SW 1271 (cell line): ENCODE measurements at regions not wholly inside any gene's neighbourhood (a gene's known extent, or its start where the extent isn't known, plus 50 kb on each side); places are given as distances from the start of the nearest gene placed in this dataset.

Source experiments
- DNase-seq, 2 experiments: peaks; one replicate each; lab custom pipeline; 2025; lab: John Stamatoyannopoulos, UW

- no peak for DNase-seq
Measured at GRCh38 chr3:14286887-14287500, 108.4 kb downstream of the LSM3 start.

GRCh38 chr3:14288177-14288788 is 109.7 kb downstream of the LSM3 start:
- DNase-seq = no peak

DNA sequence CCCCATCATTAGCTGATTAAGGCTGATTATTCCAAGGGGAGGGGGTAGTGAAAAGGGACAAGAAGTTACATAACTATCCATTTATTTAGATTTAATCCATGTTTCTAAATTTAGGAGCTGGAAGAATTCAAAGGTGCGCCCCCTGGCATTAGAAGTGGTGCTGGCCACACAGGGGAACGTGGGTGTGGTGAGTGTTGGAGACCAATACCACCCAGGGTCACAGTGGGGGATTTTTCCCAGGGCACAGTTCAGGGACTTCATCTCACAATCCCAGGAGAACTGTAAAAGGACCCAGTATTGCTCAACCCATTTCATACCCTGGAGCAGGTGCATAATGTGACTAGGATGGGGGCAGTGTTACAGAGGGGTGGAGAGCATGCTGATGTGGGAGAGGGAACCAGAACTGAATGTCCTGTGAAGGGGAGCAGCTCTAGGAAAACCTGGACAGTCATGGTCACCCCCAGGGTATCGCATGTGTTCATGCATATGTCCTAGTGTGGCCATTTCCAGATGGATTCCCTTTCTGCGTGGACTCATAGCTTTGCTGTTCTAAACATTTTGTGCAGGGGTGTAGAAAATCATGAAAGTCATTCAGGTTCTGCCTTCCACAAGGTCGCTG is 110.3 kb downstream of the LSM3 start:
- no peak for DNase-seq

- no peak for DNase-seq
Measured at GRCh38 chr3:14289590-14290461, 111.2 kb downstream of the LSM3 start.

- DNase-seq = no peak
Measured at GRCh38 chr3:14290631-14291385, 111.6 kb upstream of the SLC6A6 start.

GRCh38 chr3:14295037-14295436 is 107.4 kb upstream of the SLC6A6 start:
- DNase-seq = no peak

- no peak for DNase-seq
Measured at GRCh38 chr3:14295801-14296200, 106.6 kb upstream of the SLC6A6 start.

- DNase-seq = no peak
Measured at GRCh38 chr3:14297305-14297704, 105.1 kb upstream of the SLC6A6 start.

DNA sequence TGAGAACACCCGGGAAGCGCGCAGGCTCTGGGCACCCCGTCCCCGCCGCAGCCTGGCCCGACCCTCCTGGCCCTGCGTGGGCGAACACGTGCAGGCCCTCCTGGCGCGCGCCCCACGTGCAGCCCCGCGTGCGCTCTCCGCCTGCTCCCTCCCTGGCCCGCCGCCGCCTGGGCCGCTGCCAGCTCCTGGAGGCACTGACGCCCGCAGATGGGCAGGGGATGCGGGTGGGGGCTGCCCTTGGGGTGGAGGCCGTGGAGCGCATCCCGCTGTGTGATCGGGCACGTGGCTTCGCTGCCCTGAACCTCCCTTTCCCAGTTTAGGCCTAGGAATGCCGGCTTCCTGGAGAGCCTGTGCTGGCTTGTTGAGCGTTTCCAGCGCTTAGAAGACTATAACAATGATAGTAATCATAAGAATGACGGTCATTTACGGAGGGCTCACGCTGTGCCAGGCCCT is 104.6 kb upstream of the SLC6A6 start:
- DNase-seq = no peak

DNA sequence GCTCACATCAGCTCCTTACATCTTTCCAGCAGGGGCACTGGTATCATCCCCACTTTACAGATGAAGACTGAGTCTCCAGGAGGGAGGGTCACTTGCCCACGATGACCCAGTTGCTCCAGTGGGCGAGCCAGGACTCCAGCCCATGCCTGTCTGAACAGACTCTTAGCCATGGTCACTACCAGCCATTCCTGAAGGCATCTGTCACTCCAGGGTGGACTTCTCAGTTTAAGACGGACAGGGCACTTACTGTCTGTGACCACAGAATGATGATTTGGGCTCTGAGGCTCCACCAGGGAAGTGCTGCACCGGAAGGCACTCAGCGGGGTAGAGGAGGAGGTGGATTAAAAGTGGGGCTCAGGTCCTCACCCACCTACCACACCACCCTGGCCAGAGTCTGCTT is 104.0 kb upstream of the SLC6A6 start:
- no peak for DNase-seq

- no peak for DNase-seq
Measured at GRCh38 chr3:14298991-14299555, 103.3 kb upstream of the SLC6A6 start.

DNA sequence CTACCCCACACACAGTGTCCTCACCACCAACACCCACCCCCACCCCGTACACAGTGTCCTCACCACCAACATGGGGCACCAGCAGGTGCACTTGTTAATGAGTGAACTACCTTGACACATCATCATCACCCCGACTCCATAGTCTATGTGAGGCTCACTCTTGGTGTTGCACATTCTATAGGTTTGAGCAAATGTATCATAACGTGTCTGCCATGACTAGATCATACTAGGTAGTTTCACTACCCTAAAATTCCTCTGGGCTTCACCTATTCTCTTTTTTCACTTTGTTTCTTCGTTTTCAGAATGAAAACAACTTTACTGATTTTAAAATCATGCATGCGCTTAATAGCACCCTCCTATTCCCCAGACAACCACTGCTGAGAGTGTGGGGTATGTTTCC is 102.6 kb upstream of the SLC6A6 start:
- DNase-seq = no peak

DNA sequence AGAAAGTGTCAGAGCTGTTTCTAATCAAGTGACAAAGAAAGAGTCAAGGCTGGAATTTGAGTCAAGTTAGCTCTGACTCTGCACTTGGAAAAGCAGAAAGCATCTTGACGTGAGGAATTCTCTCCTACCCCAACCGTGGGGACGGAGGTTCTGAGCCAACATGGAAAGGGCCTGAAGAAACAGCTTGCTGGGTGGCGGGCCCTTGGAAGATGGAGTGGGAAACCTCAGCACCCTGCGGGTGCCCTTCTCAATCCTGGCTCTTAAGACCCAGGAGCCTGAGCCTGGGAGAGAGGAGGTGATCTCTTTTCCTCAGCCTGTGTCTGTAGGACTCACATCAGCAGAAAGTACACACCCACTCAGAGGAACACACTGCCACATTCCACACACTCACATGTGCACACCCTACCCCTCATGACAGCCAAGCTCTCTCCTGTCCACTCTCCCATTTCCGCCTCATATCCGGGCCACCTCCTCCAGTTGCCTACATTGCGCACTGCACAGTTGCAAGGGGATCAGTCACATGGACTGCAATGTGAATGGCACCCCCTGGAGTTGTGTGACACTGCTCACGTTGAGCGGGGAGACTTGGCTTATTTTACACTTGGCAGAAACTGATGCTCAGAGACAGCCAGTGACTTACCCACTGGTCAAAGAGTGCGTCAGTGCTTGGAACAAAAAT is 101.5 kb upstream of the SLC6A6 start:
- DNase-seq = no peak

DNA sequence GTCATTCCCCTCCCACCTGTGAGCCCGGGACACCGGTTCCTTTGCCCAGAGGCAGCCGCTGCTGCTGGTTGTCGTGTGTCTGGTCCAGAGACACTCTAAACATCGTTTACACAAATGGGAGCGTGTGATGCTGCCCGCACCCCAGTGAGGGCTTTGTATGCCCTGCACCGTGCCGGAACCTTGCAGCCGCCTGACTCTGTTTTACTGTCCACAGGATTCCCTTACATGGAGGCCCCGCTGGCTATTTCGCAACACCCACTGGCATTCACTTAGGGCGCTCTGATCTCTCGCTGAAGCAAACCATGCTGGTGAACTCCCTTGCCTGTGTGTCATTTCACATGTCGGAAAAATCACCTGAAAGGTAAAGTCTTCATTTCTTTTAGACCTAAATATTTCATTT is 100.8 kb upstream of the SLC6A6 start:
- DNase-seq = no peak

DNA sequence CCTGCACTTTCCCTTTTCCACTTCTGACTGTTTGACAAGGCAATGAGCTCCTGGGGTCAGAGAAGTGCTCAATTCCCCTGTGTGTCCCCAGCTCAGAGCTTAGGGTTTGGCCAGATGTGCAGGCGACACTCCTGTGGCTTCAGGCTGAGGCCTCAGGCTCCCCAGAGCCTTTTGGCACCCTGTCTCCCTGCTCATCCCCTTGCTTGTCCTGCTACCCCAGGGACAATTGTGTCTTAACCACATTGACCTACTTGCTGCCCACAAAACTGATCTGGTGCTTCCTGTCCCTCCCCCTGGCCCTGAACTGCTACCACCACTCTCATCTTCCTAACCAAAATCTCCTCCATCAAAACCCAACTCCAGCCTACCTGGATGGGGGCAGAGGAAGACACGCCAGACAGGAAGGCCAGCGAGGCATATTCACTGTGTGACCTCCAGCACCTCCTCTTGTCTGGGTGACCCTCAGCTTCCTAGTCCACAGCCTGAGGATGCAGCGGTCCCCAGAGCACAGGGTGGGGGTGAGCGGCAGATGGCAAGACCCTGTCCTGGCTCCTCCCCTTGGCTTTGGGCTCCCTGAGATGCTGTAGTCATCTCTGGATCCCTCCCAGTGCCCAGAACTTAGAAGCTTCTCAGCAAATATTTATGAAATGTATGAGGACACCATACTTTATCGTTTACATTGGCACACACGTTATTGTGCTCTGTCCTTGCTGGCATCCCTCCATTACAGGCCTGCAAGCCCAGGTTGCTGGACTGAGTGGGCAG is 98.9 kb upstream of the SLC6A6 start:
- DNase-seq = no peak

- no peak for DNase-seq
Measured at GRCh38 chr3:14304101-14305045, 98.0 kb upstream of the SLC6A6 start.

- DNase-seq = no peak
Measured at GRCh38 chr3:14305324-14305723, 97.1 kb upstream of the SLC6A6 start.

GRCh38 chr3:14306142-14306541 is 96.3 kb upstream of the SLC6A6 start:
- no peak for DNase-seq

- no peak for DNase-seq
Measured at GRCh38 chr3:14307656-14308302, 94.6 kb upstream of the SLC6A6 start.
